Limb (tissue), 2 donors: ENCODE measurements at regions not wholly inside any gene's neighbourhood (a gene's known extent, or its start where the extent isn't known, plus 50 kb on each side); places are given as distances from the start of the nearest gene placed in this dataset.
"Not testable (repeated sequence)": the region's sequence is repeated elsewhere in the genome, so short reads cannot be mapped to it uniquely, and the experiment has no call there.

Source experiments
- DNase-seq, 2 donors: peaks; one replicate each; pipeline ENCODE4 v3.0.0-alpha.2; 2016; ENCODE audit errors: extremely low spot score in 2 of 2

DNA sequence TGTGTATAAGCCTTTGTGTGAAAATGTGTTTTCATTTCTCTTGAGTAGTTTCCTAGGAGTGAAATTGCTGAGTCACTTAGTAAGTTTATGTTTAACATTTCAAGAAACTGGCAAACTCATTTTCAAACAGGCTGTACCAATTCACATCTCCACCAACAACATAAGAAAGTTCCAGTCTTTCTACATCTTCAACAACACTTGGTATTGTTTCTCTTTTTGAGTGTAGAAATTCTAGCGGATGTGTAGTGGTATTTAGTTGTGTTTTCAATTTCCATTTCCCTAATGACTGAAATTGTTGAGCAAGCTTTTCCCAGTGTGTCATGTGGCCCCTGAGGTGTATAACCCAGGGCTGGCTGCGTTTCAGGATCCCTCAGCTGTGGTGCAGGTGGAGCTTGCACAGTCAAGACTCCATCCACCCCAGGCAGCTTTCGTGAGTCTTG lies 258.5 kb downstream of the PDCD6IP start:
- no peak for DNase-seq

DNA sequence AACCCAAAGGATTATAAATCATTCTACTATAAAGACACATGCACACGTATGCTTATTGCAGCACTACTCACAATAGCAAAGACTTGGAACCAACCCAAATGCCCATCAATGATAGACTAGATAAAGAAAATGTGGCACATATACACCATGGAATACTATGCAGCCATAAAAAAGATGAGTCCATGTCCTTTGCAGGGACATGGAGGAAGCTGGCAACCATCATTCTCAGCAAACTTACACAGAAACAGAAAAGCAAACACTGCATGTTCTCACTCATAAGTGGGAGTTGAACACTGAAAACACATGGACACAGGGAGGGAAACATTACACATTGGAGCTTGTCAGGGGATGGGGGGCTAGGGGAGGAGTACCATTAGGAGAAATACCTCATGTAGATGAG lies 262.6 kb downstream of the PDCD6IP start:
- DNase-seq: not testable (repeated sequence)

DNA sequence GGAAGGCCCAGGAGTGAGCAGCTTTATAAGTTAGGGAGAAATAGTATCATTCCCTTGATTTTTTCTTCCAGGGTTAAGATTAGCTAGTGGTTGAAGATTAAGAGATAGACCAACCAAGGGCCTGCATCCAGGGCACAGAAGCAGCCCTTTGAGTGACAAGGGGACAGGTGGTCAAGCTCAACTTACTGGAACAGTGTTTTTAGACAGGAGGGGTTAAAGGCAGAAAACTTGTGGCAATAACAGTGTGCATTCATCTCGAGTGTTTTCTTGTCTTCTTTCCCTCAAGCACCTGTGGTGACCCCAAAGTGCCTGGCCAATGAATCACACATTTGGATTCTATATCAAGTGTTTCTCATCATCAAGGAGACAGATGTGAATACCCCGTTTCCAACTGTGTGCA lies 267.5 kb downstream of the PDCD6IP start:
- peak in 1 of 2 donors; percentile 16 for DNase-seq

DNA sequence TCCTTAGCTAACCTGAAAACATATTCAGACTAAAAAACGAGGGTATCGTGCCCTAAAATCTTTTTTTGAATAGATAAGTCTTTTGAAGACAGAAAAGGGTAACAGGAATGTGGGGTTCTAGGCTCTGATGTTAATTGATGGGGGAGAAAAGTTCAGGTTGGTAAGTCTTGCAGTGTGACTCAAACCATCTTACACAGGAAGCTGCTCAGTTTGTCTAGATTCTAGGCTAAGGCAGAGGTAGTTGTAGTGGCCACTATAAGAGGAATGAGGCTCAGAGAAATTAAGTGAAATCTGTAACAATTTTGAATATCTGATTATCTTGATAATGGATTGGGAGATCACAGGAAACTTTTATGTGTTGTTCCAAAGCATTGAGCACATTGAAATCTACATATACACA lies 267.9 kb downstream of the PDCD6IP start:
- no peak for DNase-seq

GRCh38 chr3:34066999-34067398 lies 268.6 kb downstream of the PDCD6IP start:
- no peak for DNase-seq

- peak in 1 of 2 donors; percentile 13 for DNase-seq
These were observed 269.2 kb downstream of the PDCD6IP start for GRCh38 chr3:34067536-34068051.

GRCh38 chr3:34068505-34068904 lies 270.1 kb downstream of the PDCD6IP start:
- DNase-seq: no peak

DNA sequence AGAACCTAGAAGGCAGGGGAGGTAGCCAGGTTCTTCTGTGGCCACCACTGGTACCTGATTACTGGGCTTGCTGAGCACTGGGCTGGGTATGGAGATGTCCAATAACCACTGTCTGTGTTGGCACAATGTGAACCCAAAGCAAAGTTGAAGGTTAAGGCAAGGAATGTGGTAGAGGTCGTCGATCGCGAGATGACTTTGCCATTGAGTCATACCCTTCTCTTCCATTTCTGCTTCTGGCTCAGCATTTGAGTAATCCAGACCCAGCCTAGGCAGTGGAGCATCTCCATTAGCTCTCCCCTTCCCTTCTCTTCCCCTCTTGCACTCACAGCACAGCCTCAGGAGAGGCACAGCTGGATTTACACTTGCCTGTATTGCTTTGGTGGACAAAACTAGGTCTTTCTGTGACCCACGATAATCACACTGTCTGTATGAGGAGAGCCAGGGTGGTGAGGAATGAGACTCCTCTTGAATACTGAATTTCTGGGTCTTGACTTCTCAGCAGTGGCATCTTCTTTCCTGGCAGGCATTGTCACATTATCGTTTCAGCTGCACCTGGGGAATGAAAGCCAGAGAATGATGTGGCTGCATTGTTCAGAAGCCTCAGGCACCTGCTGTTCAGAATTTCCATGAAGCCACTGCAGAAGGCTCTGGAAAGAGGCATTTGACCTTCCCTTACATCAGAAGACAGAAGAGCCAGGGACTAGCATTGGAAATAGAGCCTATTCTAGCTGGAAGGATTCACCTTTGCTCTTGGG lies 272.6 kb downstream of the PDCD6IP start:
- no peak for DNase-seq

DNA sequence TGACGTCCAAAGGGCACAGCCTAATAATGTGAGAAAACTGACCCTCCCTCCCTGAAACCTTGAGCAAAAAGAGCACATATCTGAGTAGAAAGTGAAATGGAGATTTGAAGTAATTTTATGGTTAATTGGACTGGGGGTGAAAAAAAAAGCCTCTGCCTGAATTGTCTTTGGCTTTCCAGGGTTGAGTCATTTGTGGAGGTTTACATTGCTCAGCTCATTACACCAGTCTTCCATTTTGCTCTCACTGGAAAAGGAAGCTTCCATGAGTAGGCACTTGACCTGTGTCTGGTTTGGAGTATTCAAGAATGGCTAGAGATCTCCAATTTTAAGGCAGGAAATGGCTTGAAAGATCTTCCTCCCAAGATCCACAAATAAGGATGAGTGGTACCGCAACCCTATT lies 273.9 kb downstream of the PDCD6IP start:
- DNase-seq: no peak

DNA sequence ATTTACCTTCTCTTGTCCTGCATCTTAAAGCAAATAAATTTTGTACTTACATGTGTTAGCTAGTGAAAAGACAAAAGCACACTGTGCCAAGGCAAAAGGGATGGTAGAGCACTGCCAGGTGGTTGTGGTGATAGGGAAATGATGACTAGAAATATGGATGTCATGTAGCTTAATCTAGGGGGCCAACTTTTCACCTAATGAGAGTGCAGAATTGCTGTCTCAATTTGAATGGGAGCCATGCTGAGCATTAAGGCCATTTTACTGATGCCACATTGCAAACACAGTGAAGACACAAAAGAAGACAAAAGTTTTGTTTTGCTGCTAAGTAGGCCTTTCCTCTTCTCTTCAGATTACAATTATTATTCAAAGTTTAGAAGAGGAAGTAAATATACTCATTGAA lies 274.7 kb downstream of the PDCD6IP start:
- no peak for DNase-seq

GRCh38 chr3:34073961-34074360 lies 275.5 kb downstream of the PDCD6IP start:
- DNase-seq: no peak

DNA sequence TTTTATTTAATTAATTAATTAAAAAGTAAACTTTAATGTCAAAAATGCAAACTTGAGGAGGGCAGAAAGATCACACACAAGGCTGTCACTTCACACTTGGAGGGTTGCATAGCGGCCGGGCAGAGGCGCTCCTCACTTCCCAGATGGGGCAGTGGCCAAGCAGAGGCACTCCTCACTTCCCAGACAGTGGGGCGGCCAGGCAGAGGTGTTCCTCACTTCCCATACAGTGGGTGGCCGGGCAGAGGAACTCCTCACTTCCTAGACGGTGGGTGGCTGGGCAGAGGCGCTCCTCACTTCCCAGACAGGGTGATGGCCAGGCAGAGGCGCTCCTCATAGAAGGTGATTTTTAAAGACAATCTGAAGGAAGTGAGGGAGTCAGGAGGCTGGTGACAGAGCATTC lies 277.5 kb downstream of the PDCD6IP start:
- no peak for DNase-seq

GRCh38 chr3:34077417-34078195 lies 279.2 kb downstream of the PDCD6IP start:
- DNase-seq: no peak

DNA sequence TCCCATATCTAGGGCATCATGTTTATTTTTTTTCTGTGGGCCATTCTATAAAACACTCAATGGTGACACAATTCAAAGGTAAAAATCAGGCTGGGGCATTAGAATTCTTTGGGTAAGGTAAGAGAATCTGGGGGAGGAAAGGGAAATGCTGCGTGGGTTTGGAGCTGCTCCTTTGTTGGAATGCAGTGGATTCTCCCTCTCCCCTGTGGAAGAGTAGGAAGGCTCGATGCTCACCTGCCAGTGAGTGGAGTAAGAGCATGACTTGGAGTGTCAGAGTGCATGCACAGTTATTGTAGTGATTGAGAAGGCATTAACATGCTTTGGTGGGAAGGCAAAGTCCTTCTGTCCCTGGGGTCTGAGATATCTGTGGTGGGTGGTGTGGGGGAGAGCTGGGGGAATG lies 280.0 kb downstream of the PDCD6IP start:
- no peak for DNase-seq

DNA sequence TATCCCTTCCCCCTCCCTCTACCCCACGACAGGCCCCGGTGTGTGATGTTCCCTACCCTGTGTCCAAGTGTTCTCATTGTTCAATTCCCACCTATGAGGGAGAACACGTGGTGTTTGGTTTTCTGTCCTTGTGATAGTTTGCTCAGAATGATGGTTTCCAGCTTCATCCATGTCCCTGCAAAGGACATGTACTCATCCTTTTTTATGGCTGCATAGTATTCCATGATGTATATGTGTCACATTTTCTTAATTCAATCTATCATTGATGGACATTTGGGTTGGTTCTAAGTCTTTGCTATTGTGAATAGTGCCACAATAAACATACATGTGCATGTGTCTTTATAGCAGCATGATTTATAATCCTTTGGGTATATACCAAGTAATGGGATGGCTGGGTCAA lies 281.4 kb downstream of the PDCD6IP start:
- not testable (repeated sequence) for DNase-seq

GRCh38 chr3:34090379-34090778 lies 291.9 kb downstream of the PDCD6IP start:
- DNase-seq: not testable (repeated sequence)

GRCh38 chr3:34090876-34091275 lies 292.4 kb downstream of the PDCD6IP start:
- no peak for DNase-seq

DNA sequence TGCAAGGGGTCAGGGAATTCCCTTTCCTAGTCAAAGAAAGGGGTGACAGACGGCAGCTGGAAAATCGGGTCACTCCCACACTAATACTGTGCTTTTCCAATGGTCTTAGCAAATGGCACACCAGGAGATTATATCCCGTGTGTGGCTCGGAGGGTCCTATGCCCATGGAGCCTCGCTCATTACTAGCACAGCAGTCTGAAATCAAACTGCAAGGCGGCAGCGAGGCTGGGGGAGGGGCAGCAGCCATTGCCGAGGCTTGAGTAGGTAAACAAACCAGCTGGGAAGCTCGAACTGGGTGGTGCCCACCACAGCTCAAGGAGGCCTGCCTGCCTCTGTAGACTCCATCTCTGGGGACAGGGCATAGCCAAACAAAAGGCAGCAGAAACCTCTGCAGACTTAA lies 295.9 kb downstream of the PDCD6IP start:
- DNase-seq: not testable (repeated sequence)

DNA sequence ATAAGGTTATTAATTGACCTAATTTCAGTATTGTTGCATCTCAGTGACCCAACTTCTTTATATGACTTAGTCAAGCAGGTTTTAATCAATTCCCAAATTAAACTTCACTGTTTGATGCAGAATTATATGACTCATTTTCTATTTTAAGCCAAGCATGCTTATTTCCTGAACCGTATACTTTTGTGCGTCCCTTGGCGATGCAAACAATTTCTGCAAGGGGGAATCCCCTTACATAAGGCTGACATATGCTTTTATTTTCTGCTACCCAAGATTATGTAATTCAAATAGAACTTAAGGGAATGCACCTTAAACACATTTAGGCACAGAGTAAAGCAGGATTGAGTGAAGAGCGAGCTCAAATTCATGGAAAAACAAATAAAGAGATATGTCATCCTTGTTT lies 303.9 kb downstream of the PDCD6IP start:
- no peak for DNase-seq

- no peak for DNase-seq
These were observed 307.9 kb downstream of the PDCD6IP start for GRCh38 chr3:34106379-34106778.

DNA sequence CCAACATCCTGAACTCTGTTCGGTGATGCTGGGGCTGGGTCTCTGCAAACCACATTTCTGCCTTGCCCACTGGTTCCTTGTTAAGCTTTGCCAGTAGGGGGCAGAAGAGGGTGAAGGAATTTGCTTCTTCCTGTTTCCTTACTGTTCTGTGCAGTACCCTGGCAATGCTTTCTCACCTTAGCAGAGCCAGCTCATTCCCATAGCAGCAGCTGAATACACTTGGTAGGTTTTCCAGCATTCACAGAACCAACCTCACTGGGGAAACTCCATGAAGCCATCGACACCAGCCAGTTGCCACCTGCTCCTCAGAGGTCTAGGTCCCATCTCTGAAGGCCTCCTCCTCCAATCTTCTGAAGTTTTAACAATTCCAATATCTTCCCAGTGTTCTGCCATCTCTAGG lies 308.4 kb downstream of the PDCD6IP start:
- DNase-seq: no peak

GRCh38 chr3:34107669-34108068 lies 309.2 kb downstream of the PDCD6IP start:
- no peak for DNase-seq

DNA sequence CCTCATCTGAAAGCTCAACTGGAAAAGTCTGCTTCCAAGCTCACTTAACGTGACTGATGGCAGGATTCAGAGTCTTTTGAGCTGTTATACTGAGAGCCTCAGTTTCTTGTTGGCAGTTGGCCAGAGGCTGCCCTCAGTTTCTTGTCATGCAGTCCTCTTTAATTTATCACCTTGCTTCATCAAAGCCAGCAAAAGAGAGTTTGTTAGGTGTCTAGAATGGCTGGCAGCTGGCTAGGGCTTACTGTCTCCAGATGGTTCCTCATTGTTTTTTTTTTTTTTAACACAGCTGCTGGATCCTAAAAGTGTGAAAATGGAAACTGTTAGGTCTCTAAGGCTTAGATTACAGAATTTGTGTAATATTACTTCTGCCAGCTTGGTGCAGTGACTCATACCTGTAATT lies 310.6 kb downstream of the PDCD6IP start:
- no peak for DNase-seq
